Left ventricle myocardium inferior (tissue), 1 donor: ENCODE measurements at regions not wholly inside any gene's neighbourhood (a gene's known extent, or its start where the extent isn't known, plus 50 kb on each side); places are given as distances from the start of the nearest gene placed in this dataset.

Experiments
- DNase-seq: peaks from one replicate; pipeline ENCODE4 v3.0.0-alpha.2; 2020
- H3K27ac ChIP-seq: fragments of 200-600 bp; replicated peaks from 2 replicates; pipeline ENCODE4 v1.8.0; 2021
- H3K27me3 ChIP-seq: fragments of 200-600 bp; 2 replicates; pipeline ENCODE4 v1.8.0; 2021; ENCODE audit warnings: low read depth
- H3K36me3 ChIP-seq: fragments of 200-600 bp; 2 replicates; pipeline ENCODE4 v1.8.0; 2021
- H3K4me1 ChIP-seq: fragments of 200-600 bp; 2 replicates; pipeline ENCODE4 v1.8.0; 2021
- H3K4me3 ChIP-seq: fragments of 200-600 bp; 2 replicates; pipeline ENCODE4 v1.8.0; 2021; ENCODE audit warnings: mild to moderate bottlenecking, moderate library complexity
- H3K9me3 ChIP-seq: fragments of 200-600 bp; replicated peaks from 2 replicates; pipeline ENCODE4 v1.8.0; 2021
- CTCF ChIP-seq: fragments of 200-600 bp; IDR thresholded peaks from 2 replicates; pipeline ENCODE4 v1.8.0; 2021; ENCODE audit warnings: antibody characterized with exemption, mild to moderate bottlenecking, borderline replicate concordance
- intact Hi-C: fragments of 100-400 bp; cut with micrococcal nuclease; formaldehyde crosslinking; loops from one replicate; pipeline ENCODE4 v1.11.0; 2022
- donor health status: DM: no; HTN: yes; CAD: no; lungs with severe emphysema.

GRCh38 chr22:49276567-49276966, 551.1 kb downstream of the BRD1 start:
- intact Hi-C loops: no loop called here
- DNase-seq: no peak
- no peaks in the 10 kb centered on the region for H3K36me3 ChIP-seq
- H3K9me3 ChIP-seq: peaks cover 16% of the 10 kb centered on the region
- no peak overlapping the region for H3K4me3 ChIP-seq
- no peak overlapping the region for H3K27ac ChIP-seq
- no peaks in the 10 kb centered on the region for H3K4me1 ChIP-seq
- peaks cover 73% of the 10 kb centered on the region for H3K27me3 ChIP-seq
- no peak for TF ChIP-seq CTCF

- H3K4me1 ChIP-seq: no peaks in the 10 kb centered on the region
- H3K27me3 ChIP-seq: peaks cover 81% of the 10 kb centered on the region
- DNase-seq: no peak
- no peak overlapping the region for H3K27ac ChIP-seq
- no peak overlapping the region for H3K4me3 ChIP-seq
- no peak for TF ChIP-seq CTCF
- peaks cover 4% of the 10 kb centered on the region for H3K9me3 ChIP-seq
- H3K36me3 ChIP-seq: no peaks in the 10 kb centered on the region
- intact Hi-C loops: no loop called here
These were observed 552.8 kb downstream of the BRD1 start for GRCh38 chr22:49274754-49275380.

- intact Hi-C loops: no loop called here
- no peaks in the 10 kb centered on the region for H3K4me1 ChIP-seq
- no peak for TF ChIP-seq CTCF
- no peaks in the 10 kb centered on the region for H3K9me3 ChIP-seq
- no peak for DNase-seq
- H3K36me3 ChIP-seq: no peaks in the 10 kb centered on the region
- H3K27me3 ChIP-seq: peaks cover 93% of the 10 kb centered on the region
- H3K4me3 ChIP-seq: no peak overlapping the region
- H3K27ac ChIP-seq: no peak overlapping the region
These were observed 555.0 kb downstream of the BRD1 start for GRCh38 chr22:49272546-49273125.

- H3K27me3 ChIP-seq: peaks cover 99% of the 10 kb centered on the region
- H3K27ac ChIP-seq: no peak overlapping the region
- no peaks in the 10 kb centered on the region for H3K9me3 ChIP-seq
- no peak for DNase-seq
- H3K36me3 ChIP-seq: no peaks in the 10 kb centered on the region
- no peak for TF ChIP-seq CTCF
- H3K4me1 ChIP-seq: no peaks in the 10 kb centered on the region
- intact Hi-C loops: no loop called here
- no peak overlapping the region for H3K4me3 ChIP-seq
These were observed 555.8 kb downstream of the BRD1 start for GRCh38 chr22:49271831-49272230.

- H3K36me3 ChIP-seq: no peaks in the 10 kb centered on the region
- H3K9me3 ChIP-seq: no peaks in the 10 kb centered on the region
- no peaks in the 10 kb centered on the region for H3K4me1 ChIP-seq
- intact Hi-C loops: no loop called here
- no peak overlapping the region for H3K4me3 ChIP-seq
- peaks cover 99% of the 10 kb centered on the region for H3K27me3 ChIP-seq
- no peak for DNase-seq
- TF ChIP-seq CTCF: no peak
- H3K27ac ChIP-seq: no peak overlapping the region
These were observed 556.3 kb downstream of the BRD1 start for GRCh38 chr22:49271369-49271727.
